SK-N-MC (cell line): ENCODE measurements at regions not wholly inside any gene's neighbourhood (a gene's known extent, or its start where the extent isn't known, plus 50 kb on each side); places are given as distances from the start of the nearest gene placed in this dataset.

Source experiments
- EZH2 ChIP-seq: fragments of 200-600 bp; sonication (generic); IDR thresholded peaks from one replicate; pipeline ENCODE4 v1.6.1; 2017; ENCODE audit warnings: antibody characterized with exemption
- POLR2AphosphoS5 ChIP-seq: IDR thresholded peaks from 2 replicates; pipeline ENCODE4 v1.6.1; 2012; ENCODE audit warnings: mild to moderate bottlenecking, low read depth, low read length, borderline replicate concordance

DNA sequence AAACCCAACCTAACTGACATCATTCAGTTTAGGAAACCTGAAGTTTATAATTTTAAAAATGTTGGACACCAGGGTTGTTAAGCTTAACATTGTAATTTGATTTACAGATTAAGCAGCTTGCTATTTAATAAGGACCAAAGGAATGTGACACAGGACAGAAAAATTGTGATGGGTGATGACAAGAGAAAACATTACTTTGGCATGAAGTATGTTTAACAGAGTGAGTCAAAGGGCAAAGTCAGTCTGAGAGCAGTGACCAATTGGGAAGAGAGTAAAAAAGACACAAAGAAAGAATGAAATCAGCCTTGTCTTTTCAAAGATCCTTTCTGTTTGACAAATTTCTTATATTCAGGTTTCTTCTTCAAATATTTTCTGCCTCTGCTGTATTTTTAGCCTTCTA, 1301.6 kb downstream of the SI start:
- TF ChIP-seq POLR2AphosphoS5, result no peak
- no peak for TF ChIP-seq EZH2
